WTC11 (cell line): ENCODE measurements at regions not wholly inside any gene's neighbourhood (a gene's known extent, or its start where the extent isn't known, plus 50 kb on each side); places are given as distances from the start of the nearest gene placed in this dataset.

Source experiments
- ATAC-seq: fragments of 200-7000 bp; cut with Tn5 transposase; 2 replicates; pipeline ENCODE4 v1.10.0; 2021; ENCODE audit warnings: mild to moderate bottlenecking, moderate library complexity
- CTCF ChIA-PET: fragments of 300-600 bp; sonication (Branson Sonifier 250); formaldehyde crosslinking; loops from one replicate; lab custom pipeline; 2021; ENCODE audit warnings: antibody characterized with exemption; lab: Charles Lee
- POLR2A ChIA-PET: fragments of 350-600 bp; sonication (Branson Sonifier 250); formaldehyde crosslinking; loops from one replicate; lab custom pipeline; 2021; ENCODE audit warnings: antibody characterized with exemption; lab: Charles Lee
- DNase-seq: peaks from one replicate; pipeline ENCODE4 v3.0.0; 2021; ENCODE audit warnings: low spot score
- H3K27ac Mint-ChIP-seq: 2 replicates; pipeline ENCODE4 v1.8.0; 2021; ENCODE audit warnings: mixed read lengths
- H3K27me3 Mint-ChIP-seq: 2 replicates; pipeline ENCODE4 v1.8.0; 2021; ENCODE audit warnings: low read depth, mild to moderate bottlenecking, moderate library complexity, mixed read lengths
- H3K36me3 Mint-ChIP-seq: 2 replicates; pipeline ENCODE4 v1.8.0; 2021; ENCODE audit warnings: mixed read lengths
- H3K4me1 Mint-ChIP-seq: 2 replicates; pipeline ENCODE4 v1.8.0; 2022; ENCODE audit warnings: mixed read lengths
- H3K4me3 Mint-ChIP-seq: 2 replicates; pipeline ENCODE4 v1.8.0; 2021; ENCODE audit warnings: mild to moderate bottlenecking, moderate library complexity, mixed read lengths
- H3K9me3 Mint-ChIP-seq: 2 replicates; pipeline ENCODE4 v1.8.0; 2021; ENCODE audit warnings: mixed read lengths
- ETV6 ChIP-seq: sonication (generic); formaldehyde crosslinking; IDR thresholded peaks from 2 replicates; pipeline ENCODE4 v1.8.1; 2022; ENCODE audit warnings: mild to moderate bottlenecking, missing genetic modification reagents
- GTF2I ChIP-seq: fragments of 250-450 bp; sonication (Bioruptor Pico); conservative IDR thresholded peaks from 2 replicates; pipeline ENCODE4 v1.4.0; 2021; ENCODE audit warnings: mild to moderate bottlenecking
- IRF2 ChIP-seq: sonication (generic); formaldehyde crosslinking; IDR thresholded peaks from 2 replicates; pipeline ENCODE4 v1.8.0; 2022; ENCODE audit warnings: low read depth, missing genetic modification reagents, borderline replicate concordance
- JAZF1 ChIP-seq: fragments of 250-450 bp; sonication (Bioruptor Pico); IDR thresholded peaks from 2 replicates; pipeline ENCODE4 v1.9.0; 2021; ENCODE audit warnings: moderate library complexity, mild to moderate bottlenecking, inconsistent platforms
- JUN ChIP-seq: sonication (generic); formaldehyde crosslinking; IDR thresholded peaks from 2 replicates; pipeline ENCODE4 v1.8.0; 2023; ENCODE audit warnings: mild to moderate bottlenecking, missing genetic modification reagents
- PRRX2 ChIP-seq: fragments of 250-450 bp; sonication (Bioruptor Pico); IDR thresholded peaks from 2 replicates; pipeline ENCODE4 v1.8.0; 2021; ENCODE audit warnings: mild to moderate bottlenecking
- ZNF138 ChIP-seq: sonication (generic); formaldehyde crosslinking; conservative IDR thresholded peaks from 2 replicates; pipeline ENCODE4 v1.8.1; 2022; ENCODE audit warnings: mild to moderate bottlenecking, moderate library complexity, missing genetic modification reagents
- TF ChIP-seq, protein P1 (sequence below): sonication (generic); formaldehyde crosslinking; IDR thresholded peaks from 2 replicates; pipeline ENCODE4 v1.8.1; 2023; ENCODE audit warnings: mild to moderate bottlenecking, missing genetic modification reagents, borderline replicate concordance
- TF ChIP-seq, protein P2 (sequence below): sonication (generic); formaldehyde crosslinking; IDR thresholded peaks from 2 replicates; pipeline ENCODE4 v1.8.0; 2023; ENCODE audit warnings: mild to moderate bottlenecking, missing genetic modification reagents
- TF ChIP-seq, protein P3 (sequence below): fragments of 250-450 bp; sonication (Bioruptor Pico); IDR thresholded peaks from 2 replicates; pipeline ENCODE4 v1.9.0; 2021; ENCODE audit warnings: mild to moderate bottlenecking

- CTCF ChIA-PET = no interaction called here
- ATAC-seq = no peak
- DNase-seq = no peak
- no peaks in the 10 kb centered on the region for H3K9me3 Mint-ChIP-seq
- POLR2A ChIA-PET = no interaction called here
- peaks cover 3% of the 10 kb centered on the region for H3K27me3 Mint-ChIP-seq
- no peak overlapping the region for H3K27ac Mint-ChIP-seq
- no peaks in the 10 kb centered on the region for H3K36me3 Mint-ChIP-seq
- peaks cover 20% of the 10 kb centered on the region for H3K4me1 Mint-ChIP-seq
- no peak overlapping the region for H3K4me3 Mint-ChIP-seq
- TF ChIP-seq JAZF1 (CRISPR knock-in tag) (no peak), IRF2 (CRISPR knock-in tag) (no peak), ETV6 (CRISPR knock-in tag) (no peak), PRRX2 (CRISPR knock-in tag) (no peak)
Measured at GRCh38 chr3:193840111-193840641, 247.2 kb downstream of the OPA1 start.

DNA sequence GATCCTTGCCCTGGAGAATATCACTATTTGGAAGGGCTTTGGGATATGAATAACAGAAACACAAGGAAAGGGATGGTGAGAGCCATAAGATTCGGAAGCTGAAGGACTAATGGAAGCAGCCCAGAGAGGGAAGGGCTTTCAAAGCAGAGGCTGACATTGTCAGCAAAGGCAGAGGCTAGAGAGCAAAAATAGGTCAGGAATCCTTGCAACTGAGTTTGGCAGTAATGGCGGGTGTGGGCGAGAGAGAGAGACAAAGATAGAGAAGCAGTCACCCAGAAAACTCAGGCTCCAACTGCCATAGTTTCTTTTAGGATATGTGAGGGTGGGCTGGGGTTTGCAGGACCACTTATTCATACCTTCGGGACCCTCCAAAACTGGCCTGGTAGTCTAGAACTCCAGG, 248.6 kb downstream of the OPA1 start:
- Mint-ChIP-seq H3K9me3 (no peaks in the 10 kb centered on the region), H3K27me3 (peaks cover under 1% of the 10 kb centered on the region; the same call in 1 of the 2 replicates), H3K27ac (no peak overlapping the region; the same call in 1 of the 2 replicates), H3K4me3 (no peak overlapping the region), H3K4me1 (peaks cover 20% of the 10 kb centered on the region), H3K36me3 (no peaks in the 10 kb centered on the region)
- ATAC-seq (no peak), DNase-seq (no peak)
- POLR2A ChIA-PET = no interaction called here
- TF ChIP-seq, protein P1, sequence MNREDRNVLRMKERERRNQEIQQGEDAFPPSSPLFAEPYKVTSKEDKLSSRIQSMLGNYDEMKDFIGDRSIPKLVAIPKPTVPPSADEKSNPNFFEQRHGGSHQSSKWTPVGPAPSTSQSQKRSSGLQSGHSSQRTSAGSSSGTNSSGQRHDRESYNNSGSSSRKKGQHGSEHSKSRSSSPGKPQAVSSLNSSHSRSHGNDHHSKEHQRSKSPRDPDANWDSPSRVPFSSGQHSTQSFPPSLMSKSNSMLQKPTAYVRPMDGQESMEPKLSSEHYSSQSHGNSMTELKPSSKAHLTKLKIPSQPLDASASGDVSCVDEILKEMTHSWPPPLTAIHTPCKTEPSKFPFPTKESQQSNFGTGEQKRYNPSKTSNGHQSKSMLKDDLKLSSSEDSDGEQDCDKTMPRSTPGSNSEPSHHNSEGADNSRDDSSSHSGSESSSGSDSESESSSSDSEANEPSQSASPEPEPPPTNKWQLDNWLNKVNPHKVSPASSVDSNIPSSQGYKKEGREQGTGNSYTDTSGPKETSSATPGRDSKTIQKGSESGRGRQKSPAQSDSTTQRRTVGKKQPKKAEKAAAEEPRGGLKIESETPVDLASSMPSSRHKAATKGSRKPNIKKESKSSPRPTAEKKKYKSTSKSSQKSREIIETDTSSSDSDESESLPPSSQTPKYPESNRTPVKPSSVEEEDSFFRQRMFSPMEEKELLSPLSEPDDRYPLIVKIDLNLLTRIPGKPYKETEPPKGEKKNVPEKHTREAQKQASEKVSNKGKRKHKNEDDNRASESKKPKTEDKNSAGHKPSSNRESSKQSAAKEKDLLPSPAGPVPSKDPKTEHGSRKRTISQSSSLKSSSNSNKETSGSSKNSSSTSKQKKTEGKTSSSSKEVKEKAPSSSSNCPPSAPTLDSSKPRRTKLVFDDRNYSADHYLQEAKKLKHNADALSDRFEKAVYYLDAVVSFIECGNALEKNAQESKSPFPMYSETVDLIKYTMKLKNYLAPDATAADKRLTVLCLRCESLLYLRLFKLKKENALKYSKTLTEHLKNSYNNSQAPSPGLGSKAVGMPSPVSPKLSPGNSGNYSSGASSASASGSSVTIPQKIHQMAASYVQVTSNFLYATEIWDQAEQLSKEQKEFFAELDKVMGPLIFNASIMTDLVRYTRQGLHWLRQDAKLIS (CRISPR knock-in tag) = no peak
- CTCF ChIA-PET = no interaction called here

DNA sequence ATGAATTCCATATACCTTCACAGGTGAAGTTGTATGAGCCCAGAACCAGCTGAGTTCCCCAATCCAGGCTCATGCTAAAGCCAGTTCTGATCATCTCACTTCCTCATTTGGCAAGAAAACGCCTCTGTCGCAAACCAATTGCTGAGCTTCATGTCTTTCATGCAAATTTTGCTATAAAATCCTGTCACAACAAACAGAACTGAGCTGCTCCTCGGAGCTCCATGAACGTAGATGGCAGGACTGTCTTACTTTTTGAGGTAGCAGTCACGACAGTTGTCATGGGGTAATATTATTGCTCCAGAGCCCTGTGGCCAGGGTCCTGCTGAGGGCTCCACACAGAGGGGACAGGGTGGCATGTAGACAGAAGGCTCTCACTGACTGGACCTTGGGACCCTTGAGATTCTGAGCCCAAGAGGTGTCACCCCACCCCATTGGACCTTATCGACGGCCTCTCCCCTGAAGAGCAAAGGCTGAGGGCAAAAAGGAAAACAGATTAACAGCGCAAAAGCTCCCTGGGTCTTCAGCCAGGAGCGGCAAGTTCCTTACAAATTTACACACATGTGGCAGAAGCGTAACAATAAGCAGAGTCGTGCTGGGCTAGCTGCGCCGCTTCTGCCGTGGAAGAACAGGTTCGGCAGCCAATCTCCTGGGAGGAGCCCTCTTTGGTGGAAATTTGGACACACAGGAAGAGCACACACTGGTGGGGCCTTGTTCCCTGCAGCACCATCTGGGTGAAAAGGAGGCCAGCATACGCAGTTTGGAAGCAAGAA, 249.2 kb downstream of the OPA1 start:
- no peaks in the 10 kb centered on the region for H3K36me3 Mint-ChIP-seq
- H3K27ac Mint-ChIP-seq = no peak overlapping the region
- no peaks in the 10 kb centered on the region for H3K27me3 Mint-ChIP-seq
- H3K9me3 Mint-ChIP-seq = no peaks in the 10 kb centered on the region
- H3K4me3 Mint-ChIP-seq = no peak overlapping the region
- CTCF ChIA-PET = no interaction called here
- peaks cover 20% of the 10 kb centered on the region for H3K4me1 Mint-ChIP-seq
- ATAC-seq (no peak), DNase-seq (no peak)
- TF ChIP-seq, protein P2, sequence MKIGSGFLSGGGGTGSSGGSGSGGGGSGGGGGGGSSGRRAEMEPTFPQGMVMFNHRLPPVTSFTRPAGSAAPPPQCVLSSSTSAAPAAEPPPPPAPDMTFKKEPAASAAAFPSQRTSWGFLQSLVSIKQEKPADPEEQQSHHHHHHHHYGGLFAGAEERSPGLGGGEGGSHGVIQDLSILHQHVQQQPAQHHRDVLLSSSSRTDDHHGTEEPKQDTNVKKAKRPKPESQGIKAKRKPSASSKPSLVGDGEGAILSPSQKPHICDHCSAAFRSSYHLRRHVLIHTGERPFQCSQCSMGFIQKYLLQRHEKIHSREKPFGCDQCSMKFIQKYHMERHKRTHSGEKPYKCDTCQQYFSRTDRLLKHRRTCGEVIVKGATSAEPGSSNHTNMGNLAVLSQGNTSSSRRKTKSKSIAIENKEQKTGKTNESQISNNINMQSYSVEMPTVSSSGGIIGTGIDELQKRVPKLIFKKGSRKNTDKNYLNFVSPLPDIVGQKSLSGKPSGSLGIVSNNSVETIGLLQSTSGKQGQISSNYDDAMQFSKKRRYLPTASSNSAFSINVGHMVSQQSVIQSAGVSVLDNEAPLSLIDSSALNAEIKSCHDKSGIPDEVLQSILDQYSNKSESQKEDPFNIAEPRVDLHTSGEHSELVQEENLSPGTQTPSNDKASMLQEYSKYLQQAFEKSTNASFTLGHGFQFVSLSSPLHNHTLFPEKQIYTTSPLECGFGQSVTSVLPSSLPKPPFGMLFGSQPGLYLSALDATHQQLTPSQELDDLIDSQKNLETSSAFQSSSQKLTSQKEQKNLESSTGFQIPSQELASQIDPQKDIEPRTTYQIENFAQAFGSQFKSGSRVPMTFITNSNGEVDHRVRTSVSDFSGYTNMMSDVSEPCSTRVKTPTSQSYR (CRISPR knock-in tag) = no peak
- TF ChIP-seq, protein P3, sequence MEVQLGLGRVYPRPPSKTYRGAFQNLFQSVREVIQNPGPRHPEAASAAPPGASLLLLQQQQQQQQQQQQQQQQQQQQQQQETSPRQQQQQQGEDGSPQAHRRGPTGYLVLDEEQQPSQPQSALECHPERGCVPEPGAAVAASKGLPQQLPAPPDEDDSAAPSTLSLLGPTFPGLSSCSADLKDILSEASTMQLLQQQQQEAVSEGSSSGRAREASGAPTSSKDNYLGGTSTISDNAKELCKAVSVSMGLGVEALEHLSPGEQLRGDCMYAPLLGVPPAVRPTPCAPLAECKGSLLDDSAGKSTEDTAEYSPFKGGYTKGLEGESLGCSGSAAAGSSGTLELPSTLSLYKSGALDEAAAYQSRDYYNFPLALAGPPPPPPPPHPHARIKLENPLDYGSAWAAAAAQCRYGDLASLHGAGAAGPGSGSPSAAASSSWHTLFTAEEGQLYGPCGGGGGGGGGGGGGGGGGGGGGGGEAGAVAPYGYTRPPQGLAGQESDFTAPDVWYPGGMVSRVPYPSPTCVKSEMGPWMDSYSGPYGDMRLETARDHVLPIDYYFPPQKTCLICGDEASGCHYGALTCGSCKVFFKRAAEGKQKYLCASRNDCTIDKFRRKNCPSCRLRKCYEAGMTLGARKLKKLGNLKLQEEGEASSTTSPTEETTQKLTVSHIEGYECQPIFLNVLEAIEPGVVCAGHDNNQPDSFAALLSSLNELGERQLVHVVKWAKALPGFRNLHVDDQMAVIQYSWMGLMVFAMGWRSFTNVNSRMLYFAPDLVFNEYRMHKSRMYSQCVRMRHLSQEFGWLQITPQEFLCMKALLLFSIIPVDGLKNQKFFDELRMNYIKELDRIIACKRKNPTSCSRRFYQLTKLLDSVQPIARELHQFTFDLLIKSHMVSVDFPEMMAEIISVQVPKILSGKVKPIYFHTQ = no peak
- no peak for TF ChIP-seq JUN (CRISPR knock-in tag)
- no peak for TF ChIP-seq GTF2I (CRISPR knock-in tag)
- TF ChIP-seq ZNF138 (CRISPR knock-in tag) = no peak
- POLR2A ChIA-PET = no interaction called here
